GM10266 (cell line): ENCODE measurements at regions not wholly inside any gene's neighbourhood (a gene's known extent, or its start where the extent isn't known, plus 50 kb on each side); places are given as distances from the start of the nearest gene placed in this dataset.

Experiments
- DNase-seq: peaks from one replicate; pipeline ENCODE4 v3.0.0; 2012; ENCODE audit errors: extremely low spot score
- CTCF ChIP-seq: IDR thresholded peaks from 2 replicates; pipeline ENCODE4 v1.5.1; 2012; ENCODE audit warnings: mild to moderate bottlenecking, low read depth; ENCODE audit not compliant: control insufficient read depth, insufficient read depth; ENCODE audit errors: missing control alignments

GRCh38 chr2:57558312-57558711 is 488.3 kb upstream of the VRK2 start:
- TF ChIP-seq CTCF: no peak
- DNase-seq: no peak

GRCh38 chr2:57562495-57562894 is 484.1 kb upstream of the VRK2 start:
- no peak for DNase-seq
- TF ChIP-seq CTCF: no peak

DNA sequence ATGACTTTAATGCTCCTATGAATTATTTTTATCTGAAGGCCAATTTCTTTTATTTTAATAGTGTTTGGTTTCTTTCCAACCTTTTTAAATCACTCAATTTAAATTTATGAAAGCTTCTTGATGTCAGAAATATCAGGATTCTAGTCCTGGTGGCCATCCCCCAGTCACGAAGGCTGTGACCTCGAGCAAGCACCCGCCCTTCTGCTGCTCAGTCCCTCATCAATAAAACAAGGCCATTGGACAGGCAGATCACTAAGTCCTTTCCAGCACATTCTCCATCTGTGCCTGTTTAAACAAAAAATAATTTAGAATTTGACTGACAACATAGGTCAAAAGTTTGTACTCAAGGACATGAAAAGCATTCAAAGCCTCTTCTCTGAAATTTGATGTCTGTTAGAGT is 483.6 kb upstream of the VRK2 start:
- DNase-seq: no peak
- TF ChIP-seq CTCF: no peak

- no peak for DNase-seq
- no peak for TF ChIP-seq CTCF
Observed at GRCh38 chr2:57567245-57567644, 479.4 kb upstream of the VRK2 start.

GRCh38 chr2:57569396-57569795 is 477.2 kb upstream of the VRK2 start:
- no peak for DNase-seq
- no peak for TF ChIP-seq CTCF

- no peak for DNase-seq
Observed at GRCh38 chr2:57570961-57571360, 475.6 kb upstream of the VRK2 start.

DNA sequence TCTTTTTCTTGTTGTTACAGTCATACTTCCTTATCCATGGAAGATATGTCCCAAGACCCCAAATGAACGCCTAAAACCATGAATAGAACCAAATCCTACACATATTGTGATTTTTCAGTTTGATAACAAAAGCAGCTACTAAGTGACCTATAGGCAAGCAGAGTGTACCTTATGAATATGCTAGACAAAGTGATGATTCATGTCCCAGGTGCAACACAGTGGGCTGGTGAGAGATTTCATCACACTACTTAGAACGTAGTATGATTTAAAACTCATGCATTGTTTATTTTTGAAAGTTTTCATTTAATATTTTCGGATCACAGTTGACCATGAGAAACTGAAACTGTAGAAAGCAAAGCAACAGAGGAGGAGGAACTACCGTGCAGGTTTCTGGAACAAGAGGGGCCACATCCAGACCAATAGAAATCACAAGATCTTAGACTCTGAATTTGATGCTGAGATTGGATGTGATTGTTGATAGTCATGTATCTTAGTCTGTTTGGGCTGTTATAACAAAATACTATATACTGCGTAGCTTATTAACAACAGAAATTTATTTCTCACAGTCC is 470.8 kb upstream of the VRK2 start:
- no peak for TF ChIP-seq CTCF
- DNase-seq: no peak

More at GRCh38 chr2:57570961-57571360, 475.6 kb upstream of the VRK2 start:
- TF ChIP-seq CTCF: no peak
